ENCODE measurements at regions not wholly inside any gene's neighbourhood (a gene's known extent, or its start where the extent isn't known, plus 50 kb on each side); places are given as distances from the start of the nearest gene placed in this dataset.

DNA sequence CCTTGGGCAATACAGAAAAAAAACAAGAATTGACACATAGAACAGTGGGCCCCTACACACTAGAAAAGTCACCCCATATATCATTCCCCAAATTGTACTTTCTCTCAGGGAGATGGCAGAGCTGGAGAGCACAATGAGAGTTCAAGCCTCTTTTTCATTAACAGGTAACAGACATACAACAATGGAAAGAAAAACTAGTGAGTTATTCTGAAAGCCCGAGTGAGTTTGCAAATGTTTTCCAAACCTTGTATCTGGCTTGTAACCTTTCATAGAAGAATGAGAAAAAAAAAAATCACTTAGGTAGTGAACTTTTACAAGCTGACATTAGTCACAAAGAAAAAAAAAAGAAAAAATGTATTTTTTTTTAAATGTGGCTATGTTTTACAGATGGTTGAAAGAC lies 349.6 kb downstream of the RPS4Y2 start (continued):
- TF ChIP-seq EMX1 (CRISPR knock-in tag; IDR thresholded peaks at IDR 0.05), result no peak
- TF ChIP-seq TP53 (CRISPR knock-in tag; IDR thresholded peaks at IDR 0.05), result no peak
- TF ChIP-seq NR3C1 (CRISPR knock-in tag; conservative IDR thresholded peaks at IDR 0.05; ENCODE audit: low read depth), result no peak
- TF ChIP-seq, protein P1, sequence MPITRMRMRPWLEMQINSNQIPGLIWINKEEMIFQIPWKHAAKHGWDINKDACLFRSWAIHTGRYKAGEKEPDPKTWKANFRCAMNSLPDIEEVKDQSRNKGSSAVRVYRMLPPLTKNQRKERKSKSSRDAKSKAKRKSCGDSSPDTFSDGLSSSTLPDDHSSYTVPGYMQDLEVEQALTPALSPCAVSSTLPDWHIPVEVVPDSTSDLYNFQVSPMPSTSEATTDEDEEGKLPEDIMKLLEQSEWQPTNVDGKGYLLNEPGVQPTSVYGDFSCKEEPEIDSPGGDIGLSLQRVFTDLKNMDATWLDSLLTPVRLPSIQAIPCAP (CRISPR knock-in tag; IDR thresholded peaks at IDR 0.05), result no peak
- no peak for TF ChIP-seq ATF2 (CRISPR knock-in tag; IDR thresholded peaks at IDR 0.05; ENCODE audit: borderline replicate concordance, low read depth)
- TF ChIP-seq, protein P2, sequence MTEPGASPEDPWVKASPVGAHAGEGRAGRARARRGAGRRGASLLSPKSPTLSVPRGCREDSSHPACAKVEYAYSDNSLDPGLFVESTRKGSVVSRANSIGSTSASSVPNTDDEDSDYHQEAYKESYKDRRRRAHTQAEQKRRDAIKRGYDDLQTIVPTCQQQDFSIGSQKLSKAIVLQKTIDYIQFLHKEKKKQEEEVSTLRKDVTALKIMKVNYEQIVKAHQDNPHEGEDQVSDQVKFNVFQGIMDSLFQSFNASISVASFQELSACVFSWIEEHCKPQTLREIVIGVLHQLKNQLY (CRISPR knock-in tag; IDR thresholded peaks at IDR 0.05), result no peak
- no peak for TF ChIP-seq FOXK1 (CRISPR knock-in tag; IDR thresholded peaks at IDR 0.05)
- no peak for TF ChIP-seq HMGA2 (CRISPR knock-in tag; IDR thresholded peaks at IDR 0.05)

DNA sequence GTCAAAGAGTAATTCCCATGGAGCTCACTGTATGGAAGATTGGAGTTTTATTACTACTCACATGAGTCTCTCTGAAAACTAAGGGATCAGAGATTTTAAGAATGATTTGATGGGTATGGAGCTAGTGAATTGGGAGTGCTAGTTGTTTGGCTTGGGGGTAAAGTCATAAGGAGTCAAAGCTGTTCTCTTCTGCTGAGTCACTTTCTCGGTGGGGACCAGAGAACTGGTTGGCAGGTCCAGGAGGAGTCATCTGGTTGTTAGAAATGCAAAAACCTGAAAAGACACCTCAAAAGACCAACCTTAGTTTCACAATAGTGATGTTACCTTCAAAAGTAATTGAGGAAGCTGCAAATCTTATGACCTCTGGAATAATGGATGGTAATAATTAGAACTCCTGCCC lies 355.4 kb downstream of the RPS4Y2 start:
- ChIA-PET POLR2A (no interaction called here), CTCF (no interaction called here)
- peaks cover 23% of the 10 kb centered on the region for H3K36me3 Mint-ChIP-seq
- no peak overlapping the region for H3K27ac Mint-ChIP-seq
- peaks cover 60% of the 10 kb centered on the region for H3K9me3 Mint-ChIP-seq
- no peak for DNase-seq (ENCODE audit: low spot score)
- no peaks in the 10 kb centered on the region for H3K4me1 Mint-ChIP-seq
- no peak overlapping the region for H3K4me3 Mint-ChIP-seq
- ATAC-seq, result no peak
- H3K27me3 Mint-ChIP-seq (ENCODE audit: low read depth), result no peaks in the 10 kb centered on the region
- TF ChIP-seq, protein P3, sequence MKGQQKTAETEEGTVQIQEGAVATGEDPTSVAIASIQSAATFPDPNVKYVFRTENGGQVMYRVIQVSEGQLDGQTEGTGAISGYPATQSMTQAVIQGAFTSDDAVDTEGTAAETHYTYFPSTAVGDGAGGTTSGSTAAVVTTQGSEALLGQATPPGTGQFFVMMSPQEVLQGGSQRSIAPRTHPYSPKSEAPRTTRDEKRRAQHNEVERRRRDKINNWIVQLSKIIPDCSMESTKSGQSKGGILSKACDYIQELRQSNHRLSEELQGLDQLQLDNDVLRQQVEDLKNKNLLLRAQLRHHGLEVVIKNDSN (CRISPR knock-in tag; IDR thresholded peaks at IDR 0.05), result no peak
- TF ChIP-seq GTF2I (CRISPR knock-in tag; conservative IDR thresholded peaks at IDR 0.05), result no peak
- no peak for TF ChIP-seq TCF7 (CRISPR knock-in tag; IDR thresholded peaks at IDR 0.05; ENCODE audit: low read depth)
- TF ChIP-seq RELA (CRISPR knock-in tag; IDR thresholded peaks at IDR 0.05; ENCODE audit: borderline replicate concordance), result no peak
- TF ChIP-seq, protein P4, sequence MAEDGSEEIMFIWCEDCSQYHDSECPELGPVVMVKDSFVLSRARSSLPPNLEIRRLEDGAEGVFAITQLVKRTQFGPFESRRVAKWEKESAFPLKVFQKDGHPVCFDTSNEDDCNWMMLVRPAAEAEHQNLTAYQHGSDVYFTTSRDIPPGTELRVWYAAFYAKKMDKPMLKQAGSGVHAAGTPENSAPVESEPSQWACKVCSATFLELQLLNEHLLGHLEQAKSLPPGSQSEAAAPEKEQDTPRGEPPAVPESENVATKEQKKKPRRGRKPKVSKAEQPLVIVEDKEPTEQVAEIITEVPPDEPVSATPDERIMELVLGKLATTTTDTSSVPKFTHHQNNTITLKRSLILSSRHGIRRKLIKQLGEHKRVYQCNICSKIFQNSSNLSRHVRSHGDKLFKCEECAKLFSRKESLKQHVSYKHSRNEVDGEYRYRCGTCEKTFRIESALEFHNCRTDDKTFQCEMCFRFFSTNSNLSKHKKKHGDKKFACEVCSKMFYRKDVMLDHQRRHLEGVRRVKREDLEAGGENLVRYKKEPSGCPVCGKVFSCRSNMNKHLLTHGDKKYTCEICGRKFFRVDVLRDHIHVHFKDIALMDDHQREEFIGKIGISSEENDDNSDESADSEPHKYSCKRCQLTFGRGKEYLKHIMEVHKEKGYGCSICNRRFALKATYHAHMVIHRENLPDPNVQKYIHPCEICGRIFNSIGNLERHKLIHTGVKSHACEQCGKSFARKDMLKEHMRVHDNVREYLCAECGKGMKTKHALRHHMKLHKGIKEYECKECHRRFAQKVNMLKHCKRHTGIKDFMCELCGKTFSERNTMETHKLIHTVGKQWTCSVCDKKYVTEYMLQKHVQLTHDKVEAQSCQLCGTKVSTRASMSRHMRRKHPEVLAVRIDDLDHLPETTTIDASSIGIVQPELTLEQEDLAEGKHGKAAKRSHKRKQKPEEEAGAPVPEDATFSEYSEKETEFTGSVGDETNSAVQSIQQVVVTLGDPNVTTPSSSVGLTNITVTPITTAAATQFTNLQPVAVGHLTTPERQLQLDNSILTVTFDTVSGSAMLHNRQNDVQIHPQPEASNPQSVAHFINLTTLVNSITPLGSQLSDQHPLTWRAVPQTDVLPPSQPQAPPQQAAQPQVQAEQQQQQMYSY (CRISPR knock-in tag; IDR thresholded peaks at IDR 0.05), result no peak

DNA sequence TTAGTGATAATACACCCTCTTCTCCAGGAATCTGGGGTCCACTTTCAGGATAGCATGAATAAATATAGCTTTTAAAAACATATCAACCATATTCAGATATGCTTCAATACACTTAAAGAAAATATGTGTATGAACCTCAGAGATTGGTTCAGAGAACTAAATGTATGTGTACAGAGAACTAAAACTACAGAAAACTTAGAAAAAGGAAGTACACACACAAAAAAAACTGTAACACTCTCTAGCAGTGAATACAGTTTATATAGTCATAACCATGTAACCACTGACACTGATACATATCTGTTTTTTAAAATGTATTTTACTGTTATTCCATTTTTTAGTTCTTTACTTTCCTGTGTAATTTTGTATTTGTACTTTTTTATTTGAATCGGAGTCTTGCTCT lies 365.2 kb downstream of the RPS4Y2 start:
- DNase-seq (ENCODE audit: low spot score) (no peak), ATAC-seq (no peak)
- no peak overlapping the region for H3K27ac Mint-ChIP-seq
- H3K4me1 Mint-ChIP-seq, result no peaks in the 10 kb centered on the region
- ChIA-PET POLR2A (no interaction called here), CTCF (no interaction called here)
- peaks cover 16% of the 10 kb centered on the region; the same call in 1 of the 2 replicates for H3K36me3 Mint-ChIP-seq
- H3K27me3 Mint-ChIP-seq (ENCODE audit: low read depth), result no peaks in the 10 kb centered on the region
- H3K9me3 Mint-ChIP-seq, result peaks cover 36% of the 10 kb centered on the region
- no peak overlapping the region for H3K4me3 Mint-ChIP-seq
- TF ChIP-seq, protein P5, sequence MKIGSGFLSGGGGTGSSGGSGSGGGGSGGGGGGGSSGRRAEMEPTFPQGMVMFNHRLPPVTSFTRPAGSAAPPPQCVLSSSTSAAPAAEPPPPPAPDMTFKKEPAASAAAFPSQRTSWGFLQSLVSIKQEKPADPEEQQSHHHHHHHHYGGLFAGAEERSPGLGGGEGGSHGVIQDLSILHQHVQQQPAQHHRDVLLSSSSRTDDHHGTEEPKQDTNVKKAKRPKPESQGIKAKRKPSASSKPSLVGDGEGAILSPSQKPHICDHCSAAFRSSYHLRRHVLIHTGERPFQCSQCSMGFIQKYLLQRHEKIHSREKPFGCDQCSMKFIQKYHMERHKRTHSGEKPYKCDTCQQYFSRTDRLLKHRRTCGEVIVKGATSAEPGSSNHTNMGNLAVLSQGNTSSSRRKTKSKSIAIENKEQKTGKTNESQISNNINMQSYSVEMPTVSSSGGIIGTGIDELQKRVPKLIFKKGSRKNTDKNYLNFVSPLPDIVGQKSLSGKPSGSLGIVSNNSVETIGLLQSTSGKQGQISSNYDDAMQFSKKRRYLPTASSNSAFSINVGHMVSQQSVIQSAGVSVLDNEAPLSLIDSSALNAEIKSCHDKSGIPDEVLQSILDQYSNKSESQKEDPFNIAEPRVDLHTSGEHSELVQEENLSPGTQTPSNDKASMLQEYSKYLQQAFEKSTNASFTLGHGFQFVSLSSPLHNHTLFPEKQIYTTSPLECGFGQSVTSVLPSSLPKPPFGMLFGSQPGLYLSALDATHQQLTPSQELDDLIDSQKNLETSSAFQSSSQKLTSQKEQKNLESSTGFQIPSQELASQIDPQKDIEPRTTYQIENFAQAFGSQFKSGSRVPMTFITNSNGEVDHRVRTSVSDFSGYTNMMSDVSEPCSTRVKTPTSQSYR (CRISPR knock-in tag; IDR thresholded peaks at IDR 0.05), result no peak
- TF ChIP-seq, protein P6, sequence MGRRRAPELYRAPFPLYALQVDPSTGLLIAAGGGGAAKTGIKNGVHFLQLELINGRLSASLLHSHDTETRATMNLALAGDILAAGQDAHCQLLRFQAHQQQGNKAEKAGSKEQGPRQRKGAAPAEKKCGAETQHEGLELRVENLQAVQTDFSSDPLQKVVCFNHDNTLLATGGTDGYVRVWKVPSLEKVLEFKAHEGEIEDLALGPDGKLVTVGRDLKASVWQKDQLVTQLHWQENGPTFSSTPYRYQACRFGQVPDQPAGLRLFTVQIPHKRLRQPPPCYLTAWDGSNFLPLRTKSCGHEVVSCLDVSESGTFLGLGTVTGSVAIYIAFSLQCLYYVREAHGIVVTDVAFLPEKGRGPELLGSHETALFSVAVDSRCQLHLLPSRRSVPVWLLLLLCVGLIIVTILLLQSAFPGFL (CRISPR knock-in tag; IDR thresholded peaks at IDR 0.05; ENCODE audit: borderline replicate concordance), result no peak
- no peak for TF ChIP-seq ELF4 (CRISPR knock-in tag; IDR thresholded peaks at IDR 0.05; ENCODE audit: low read depth)
- TF ChIP-seq CREB1 (CRISPR knock-in tag; IDR thresholded peaks at IDR 0.05), result no peak
- TF ChIP-seq, protein P7, sequence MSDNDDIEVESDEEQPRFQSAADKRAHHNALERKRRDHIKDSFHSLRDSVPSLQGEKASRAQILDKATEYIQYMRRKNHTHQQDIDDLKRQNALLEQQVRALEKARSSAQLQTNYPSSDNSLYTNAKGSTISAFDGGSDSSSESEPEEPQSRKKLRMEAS (CRISPR knock-in tag; IDR thresholded peaks at IDR 0.05), result no peak
- no peak for TF ChIP-seq MYBL2 (CRISPR knock-in tag; IDR thresholded peaks at IDR 0.05)

Data from WTC11 (cell line).